GM18505 (cell line): ENCODE measurements at regions not wholly inside any gene's neighbourhood (a gene's known extent, or its start where the extent isn't known, plus 50 kb on each side); places are given as distances from the start of the nearest gene placed in this dataset.

Experiments
- ATAC-seq: cut with Tn5 transposase; IDR thresholded peaks from one replicate; pipeline ENCODE4 v1.9.1; 2021; ENCODE audit not compliant: unreplicated experiment
- POLR2A ChIP-seq: IDR thresholded peaks from 4 replicates; pipeline ENCODE4 v1.6.1; 2011; ENCODE audit warnings: borderline replicate concordance; ENCODE audit not compliant: insufficient read depth, insufficient read length; ENCODE audit errors: extremely low read depth

- TF ChIP-seq POLR2A = no peak
- ATAC-seq = no peak
Observed at GRCh38 chr12:126781593-126781992, 1485.4 kb upstream of the TMEM132C start.

GRCh38 chr12:126782083-126782482 is 1484.9 kb upstream of the TMEM132C start:
- no peak for TF ChIP-seq POLR2A
- ATAC-seq = no peak

GRCh38 chr12:126784328-126784921 is 1482.5 kb upstream of the TMEM132C start:
- no peak for TF ChIP-seq POLR2A
- no peak for ATAC-seq

- no peak for ATAC-seq
- no peak for TF ChIP-seq POLR2A
Observed at GRCh38 chr12:126789963-126790362, 1477.0 kb upstream of the TMEM132C start.

- no peak for ATAC-seq
- TF ChIP-seq POLR2A = no peak
Observed at GRCh38 chr12:126791122-126791521, 1475.8 kb upstream of the TMEM132C start.

GRCh38 chr12:126792411-126792810 is 1474.6 kb upstream of the TMEM132C start:
- TF ChIP-seq POLR2A = no peak

GRCh38 chr12:126797525-126797924 is 1469.4 kb upstream of the TMEM132C start:
- no peak for TF ChIP-seq POLR2A
- ATAC-seq = no peak

More at GRCh38 chr12:126792411-126792810, 1474.6 kb upstream of the TMEM132C start:
- no peak for ATAC-seq

GRCh38 chr12:126798449-126798848 is 1468.5 kb upstream of the TMEM132C start:
- no peak for ATAC-seq
- no peak for TF ChIP-seq POLR2A

- ATAC-seq = no peak
Observed at GRCh38 chr12:126807312-126807865, 1459.6 kb upstream of the TMEM132C start.

GRCh38 chr12:126811391-126811790 is 1455.6 kb upstream of the TMEM132C start:
- no peak for ATAC-seq
- TF ChIP-seq POLR2A = no peak

More at GRCh38 chr12:126807312-126807865, 1459.6 kb upstream of the TMEM132C start:
- TF ChIP-seq POLR2A = no peak

GRCh38 chr12:126819554-126819953 is 1447.4 kb upstream of the TMEM132C start:
- ATAC-seq = no peak
- no peak for TF ChIP-seq POLR2A

GRCh38 chr12:126830778-126831680 is 1435.9 kb upstream of the TMEM132C start:
- ATAC-seq = no peak
- TF ChIP-seq POLR2A = no peak

- no peak for TF ChIP-seq POLR2A
- no peak for ATAC-seq
Observed at GRCh38 chr12:126837697-126838096, 1429.3 kb upstream of the TMEM132C start.
